SH-SY5Y (cell line): ENCODE measurements at regions not wholly inside any gene's neighbourhood (a gene's known extent, or its start where the extent isn't known, plus 50 kb on each side); places are given as distances from the start of the nearest gene placed in this dataset.

Experiments used
- GATA2 ChIP-seq: IDR thresholded peaks from 2 replicates; pipeline ENCODE4 v1.6.1; 2011; ENCODE audit warnings: mild to moderate bottlenecking, low read depth, low read length
- GATA3 ChIP-seq: IDR thresholded peaks from 2 replicates; pipeline ENCODE4 v1.6.1; 2011; ENCODE audit warnings: low read depth, mild to moderate bottlenecking, low read length, moderate library complexity

DNA sequence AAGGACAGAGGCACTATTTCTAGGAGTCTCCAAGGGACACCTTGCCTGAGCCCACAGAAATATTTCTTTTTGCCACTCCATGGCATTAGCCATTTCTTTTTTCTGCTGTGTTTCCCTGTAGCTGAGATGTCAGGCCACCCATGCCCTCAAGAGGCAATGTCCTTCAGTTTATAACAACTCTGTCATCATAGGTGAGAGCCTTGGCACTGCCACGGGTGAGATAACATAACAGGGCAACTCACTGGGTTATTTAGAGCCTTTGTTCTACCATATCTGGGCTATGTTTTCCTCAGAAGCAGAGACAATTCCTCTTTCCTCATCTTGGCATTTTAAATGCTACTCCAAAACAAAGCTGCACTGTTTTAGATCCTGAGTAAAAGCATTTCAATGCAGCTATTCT is 99.9 kb upstream of the MAOA start:
- TF ChIP-seq GATA3 = no peak
- TF ChIP-seq GATA2 = no peak
